Kidney epithelial cell (primary cell): ENCODE measurements at regions not wholly inside any gene's neighbourhood (a gene's known extent, or its start where the extent isn't known, plus 50 kb on each side); places are given as distances from the start of the nearest gene placed in this dataset.

ENCODE experiments used
- DNase-seq: peaks from one replicate; pipeline ENCODE4 v3.0.0-alpha.2; 2010; ENCODE audit warnings: low read depth
- H3K27me3 ChIP-seq: 2 replicates; pipeline ENCODE4 v1.6.0; 2011; ENCODE audit warnings: low read length; ENCODE audit not compliant: control insufficient read depth, insufficient read depth
- H3K36me3 ChIP-seq: 2 replicates; pipeline ENCODE4 v1.5.1; 2011; ENCODE audit warnings: low read length; ENCODE audit not compliant: control insufficient read depth, insufficient read depth
- H3K4me3 ChIP-seq: 2 replicates; pipeline ENCODE4 v1.5.1; 2011; ENCODE audit warnings: low read depth, mild to moderate bottlenecking, control low read depth, low read length
- CTCF ChIP-seq: IDR thresholded peaks from 2 replicates; pipeline ENCODE4 v1.5.1; 2011; ENCODE audit warnings: mild to moderate bottlenecking, moderate library complexity, low read length, control low read depth, inconsistent platforms; ENCODE audit not compliant: insufficient read depth, poor library complexity, severe bottlenecking

- peak; percentile 70 for DNase-seq
- no peaks in the 10 kb centered on the region for H3K27me3 ChIP-seq
- H3K36me3 ChIP-seq: no peaks in the 10 kb centered on the region
- TF ChIP-seq CTCF: no peak
- no peak overlapping the region for H3K4me3 ChIP-seq
These were observed 119.6 kb upstream of the PMFBP1 start for GRCh38 chr16:72291531-72291981.

GRCh38 chr16:72291121-72291520 lies 119.2 kb upstream of the PMFBP1 start:
- TF ChIP-seq CTCF: no peak
- DNase-seq: no peak
- Histone ChIP-seq H3K36me3 (no peaks in the 10 kb centered on the region), H3K27me3 (no peaks in the 10 kb centered on the region), H3K4me3 (no peak overlapping the region)

GRCh38 chr16:72287649-72288048 lies 115.7 kb upstream of the PMFBP1 start:
- Histone ChIP-seq H3K4me3 (no peak overlapping the region), H3K27me3 (no peaks in the 10 kb centered on the region), H3K36me3 (no peaks in the 10 kb centered on the region)
- no peak for DNase-seq
- TF ChIP-seq CTCF: no peak

- Histone ChIP-seq H3K36me3 (no peaks in the 10 kb centered on the region), H3K27me3 (no peaks in the 10 kb centered on the region), H3K4me3 (no peak overlapping the region)
- no peak for TF ChIP-seq CTCF
- DNase-seq: no peak
These were observed 115.1 kb upstream of the PMFBP1 start for GRCh38 chr16:72286936-72287620.

DNA sequence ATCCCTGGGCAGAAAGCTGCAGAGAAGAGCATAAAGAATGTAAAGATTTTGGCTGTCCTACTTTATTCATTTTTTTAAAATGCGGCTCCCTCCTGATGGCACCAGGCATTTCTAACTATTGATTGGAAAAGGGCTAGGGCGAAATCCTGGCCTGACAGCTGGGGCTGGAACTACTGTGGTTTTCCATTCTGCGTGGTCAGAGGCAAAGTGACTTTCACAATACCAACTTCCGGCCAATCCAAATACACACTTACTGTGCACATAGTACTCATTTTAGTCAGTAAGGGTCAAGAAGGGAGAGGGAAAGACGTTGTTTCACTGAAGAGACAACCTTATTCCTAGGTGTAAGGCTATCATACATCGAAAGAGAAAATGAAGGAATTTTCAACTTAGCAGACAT lies 113.8 kb upstream of the PMFBP1 start:
- Histone ChIP-seq H3K27me3 (no peaks in the 10 kb centered on the region), H3K4me3 (no peak overlapping the region), H3K36me3 (no peaks in the 10 kb centered on the region)
- TF ChIP-seq CTCF: no peak
- no peak for DNase-seq

GRCh38 chr16:72285324-72285723 lies 113.4 kb upstream of the PMFBP1 start:
- Histone ChIP-seq H3K4me3 (no peak overlapping the region), H3K27me3 (no peaks in the 10 kb centered on the region), H3K36me3 (no peaks in the 10 kb centered on the region)
- TF ChIP-seq CTCF: no peak
- DNase-seq: no peak
